Esophagus squamous epithelium (tissue), 5 donors: ENCODE measurements at regions not wholly inside any gene's neighbourhood (a gene's known extent, or its start where the extent isn't known, plus 50 kb on each side); places are given as distances from the start of the nearest gene placed in this dataset.

Source experiments
- DNase-seq: peaks from one replicate; lab custom pipeline; 2025; lab: John Stamatoyannopoulos, UW
- H3K27ac ChIP-seq, 4 donors: fragments of 200-600 bp; sonication (generic); one replicate each; pipeline ENCODE4 v1.5.1; 2016 to 2019; ENCODE audit warnings: mild to moderate bottlenecking in 1 of 4
- H3K27me3 ChIP-seq, 4 donors: fragments of 200-600 bp; sonication (generic); 1 replicate in 3 of 4; 2 replicates in 1 of 4; pipeline versions ENCODE4 v1.5.1 to v1.6.0; 2017 to 2021; ENCODE audit warnings: antibody characterized with exemption in 1 of 4
- H3K36me3 ChIP-seq, 3 donors: fragments of 200-600 bp; sonication (generic); one replicate each; pipeline ENCODE4 v1.5.1; 2016 to 2019
- H3K4me1 ChIP-seq, 3 donors: fragments of 200-600 bp; sonication (generic); one replicate each; pipeline ENCODE4 v1.5.1; 2017 to 2019
- H3K4me3 ChIP-seq, 4 donors: fragments of 200-600 bp; sonication (generic); 1 replicate in 3 of 4; 2 replicates in 1 of 4; pipeline ENCODE4 v1.5.1; 2016 to 2019; ENCODE audit warnings: mild to moderate bottlenecking in 2 of 4, moderate library complexity in 1 of 4
- H3K9me3 ChIP-seq, 3 donors: fragments of 200-600 bp; sonication (generic); one replicate each; pipeline ENCODE4 v1.5.1; 2016 to 2019
- POLR2A ChIP-seq, 4 donors: fragments of 450-650 bp; IDR thresholded peaks; one replicate each; pipeline ENCODE4 v1.6.1; 2017; ENCODE audit warnings: antibody characterized with exemption in 4 of 4, mild to moderate bottlenecking in 4 of 4, moderate library complexity in 3 of 4
- WGBS, 2 donors: methylation state at CpG; one replicate each; pipeline ENCODE4 v1.1.5; 2018; 5-methylcytosine and 5-hydroxymethylcytosine counted together
- intact Hi-C: fragments of 100-400 bp; cut with DNase I; formaldehyde crosslinking; loops from one replicate; pipeline ENCODE4 v1.15.0; 2022
- TF ChIP-seq, protein P1 (sequence below), 6 experiments: fragments of 450-650 bp in 4 of 6; fragments of 200-600 bp in 2 of 6; sonication (generic) in 2 of 6; IDR thresholded peaks; one replicate each; pipeline ENCODE4 v1.5.1; 2016 to 2019; ENCODE audit warnings: antibody characterized with exemption in 6 of 6, mild to moderate bottlenecking in 4 of 6, moderate library complexity in 4 of 6
- donor health status: DM: yes; HTN: yes; CAD: no.

DNA sequence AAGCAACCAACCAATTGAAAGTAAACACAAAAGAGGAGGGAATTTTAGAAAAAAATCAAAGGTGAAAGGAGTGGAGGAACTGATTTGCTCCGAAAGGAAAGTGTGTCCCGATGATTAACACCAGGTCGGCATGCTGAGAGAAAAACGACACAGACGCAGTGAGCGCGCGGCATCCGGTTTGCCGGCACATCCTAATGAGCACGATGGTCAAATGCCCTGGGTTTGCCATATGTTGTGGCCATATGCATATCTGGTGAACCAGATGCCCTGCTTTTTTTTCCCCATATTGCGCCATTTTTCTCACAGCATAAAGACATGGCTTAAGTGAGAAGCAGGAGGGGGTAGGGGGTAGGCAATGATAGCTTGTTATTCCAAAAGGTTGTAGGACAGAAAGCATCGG is 626.7 kb downstream of the BCL11A start:
- H3K27me3 ChIP-seq: peaks cover 0 to 30% (median 0%) of the 10 kb centered on the region in 4 donors
- H3K27ac ChIP-seq: no peak overlapping the region
- H3K4me1 ChIP-seq: no peaks in the 10 kb centered on the region
- intact Hi-C loops: no loop called here
- DNase-seq: no peak
- H3K9me3 ChIP-seq: no peaks in the 10 kb centered on the region
- H3K4me3 ChIP-seq: no peak overlapping the region
- H3K36me3 ChIP-seq: no peaks in the 10 kb centered on the region
- WGBS, 2 donors: 91 to 96% methylated on average over 13 of the region's 13 CpGs
- TF ChIP-seq, protein P1, sequence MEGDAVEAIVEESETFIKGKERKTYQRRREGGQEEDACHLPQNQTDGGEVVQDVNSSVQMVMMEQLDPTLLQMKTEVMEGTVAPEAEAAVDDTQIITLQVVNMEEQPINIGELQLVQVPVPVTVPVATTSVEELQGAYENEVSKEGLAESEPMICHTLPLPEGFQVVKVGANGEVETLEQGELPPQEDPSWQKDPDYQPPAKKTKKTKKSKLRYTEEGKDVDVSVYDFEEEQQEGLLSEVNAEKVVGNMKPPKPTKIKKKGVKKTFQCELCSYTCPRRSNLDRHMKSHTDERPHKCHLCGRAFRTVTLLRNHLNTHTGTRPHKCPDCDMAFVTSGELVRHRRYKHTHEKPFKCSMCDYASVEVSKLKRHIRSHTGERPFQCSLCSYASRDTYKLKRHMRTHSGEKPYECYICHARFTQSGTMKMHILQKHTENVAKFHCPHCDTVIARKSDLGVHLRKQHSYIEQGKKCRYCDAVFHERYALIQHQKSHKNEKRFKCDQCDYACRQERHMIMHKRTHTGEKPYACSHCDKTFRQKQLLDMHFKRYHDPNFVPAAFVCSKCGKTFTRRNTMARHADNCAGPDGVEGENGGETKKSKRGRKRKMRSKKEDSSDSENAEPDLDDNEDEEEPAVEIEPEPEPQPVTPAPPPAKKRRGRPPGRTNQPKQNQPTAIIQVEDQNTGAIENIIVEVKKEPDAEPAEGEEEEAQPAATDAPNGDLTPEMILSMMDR (IDR thresholded peaks at IDR 0.05): no peak
- no peak for TF ChIP-seq POLR2A (IDR thresholded peaks at IDR 0.05)

DNA sequence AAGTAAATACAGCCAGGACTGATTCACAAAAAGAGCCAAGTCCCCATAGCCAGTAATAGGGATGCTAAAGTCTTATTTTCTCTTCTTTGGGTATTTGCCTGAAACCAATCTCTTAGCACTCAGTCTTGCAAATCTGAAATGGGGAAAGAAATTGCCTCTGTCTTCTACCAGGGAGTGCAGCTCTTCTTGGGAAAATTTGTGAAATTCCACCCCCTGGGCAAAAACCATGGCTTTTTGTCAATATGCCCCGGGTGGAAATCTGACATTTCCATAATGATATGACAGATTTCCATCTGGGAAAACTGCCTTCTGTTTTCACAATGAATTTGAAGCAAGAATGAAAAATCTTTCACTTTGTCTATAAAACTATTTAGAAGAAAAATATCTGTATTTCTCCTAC is 628.1 kb downstream of the BCL11A start:
- Histone ChIP-seq H3K4me3 (no peak overlapping the region), H3K36me3 (no peaks in the 10 kb centered on the region), H3K27me3 (peaks cover 0 to 30% (median 0%) of the 10 kb centered on the region in 4 donors), H3K27ac (no peak overlapping the region), H3K9me3 (no peaks in the 10 kb centered on the region), H3K4me1 (no peaks in the 10 kb centered on the region)
- no peak for DNase-seq
- intact Hi-C loops: no loop called here
- WGBS, 2 donors: 31 to 33% methylated on average over 1 of the region's 1 CpG
- TF ChIP-seq POLR2A (IDR thresholded peaks at IDR 0.05): no peak
- TF ChIP-seq, protein P1 (IDR thresholded peaks at IDR 0.05): no peak

GRCh38 chr2:59924346-59924745 is 629.1 kb downstream of the BCL11A start:
- no peak for DNase-seq
- no peaks in the 10 kb centered on the region for H3K9me3 ChIP-seq
- 74 to 88% methylated on average over 1 of the region's 1 CpG for WGBS, 2 donors

GRCh38 chr2:59922450-59922849 is 631.0 kb downstream of the BCL11A start:
- no peak for DNase-seq
- Histone ChIP-seq H3K9me3 (no peaks in the 10 kb centered on the region), H3K27ac (no peak overlapping the region), H3K36me3 (no peaks in the 10 kb centered on the region), H3K4me3 (no peak overlapping the region), H3K4me1 (no peaks in the 10 kb centered on the region), H3K27me3 (peaks cover 0 to 30% (median 0%) of the 10 kb centered on the region in 4 donors)
- intact Hi-C loops: no loop called here
- TF ChIP-seq, protein P1 (IDR thresholded peaks at IDR 0.05): no peak
- no peak for TF ChIP-seq POLR2A (IDR thresholded peaks at IDR 0.05)
- WGBS, 2 donors: 89 to 94% methylated on average over 4 of the region's 4 CpGs

More at GRCh38 chr2:59924346-59924745, 629.1 kb downstream of the BCL11A start:
- H3K4me1 ChIP-seq: no peaks in the 10 kb centered on the region
- H3K27ac ChIP-seq: no peak overlapping the region
- TF ChIP-seq POLR2A (IDR thresholded peaks at IDR 0.05): no peak
- TF ChIP-seq, protein P1 (IDR thresholded peaks at IDR 0.05): no peak
- H3K27me3 ChIP-seq: peaks cover 0 to 30% (median 0%) of the 10 kb centered on the region in 4 donors
- intact Hi-C loops: no loop called here
- no peak overlapping the region for H3K4me3 ChIP-seq
- H3K36me3 ChIP-seq: no peaks in the 10 kb centered on the region

DNA sequence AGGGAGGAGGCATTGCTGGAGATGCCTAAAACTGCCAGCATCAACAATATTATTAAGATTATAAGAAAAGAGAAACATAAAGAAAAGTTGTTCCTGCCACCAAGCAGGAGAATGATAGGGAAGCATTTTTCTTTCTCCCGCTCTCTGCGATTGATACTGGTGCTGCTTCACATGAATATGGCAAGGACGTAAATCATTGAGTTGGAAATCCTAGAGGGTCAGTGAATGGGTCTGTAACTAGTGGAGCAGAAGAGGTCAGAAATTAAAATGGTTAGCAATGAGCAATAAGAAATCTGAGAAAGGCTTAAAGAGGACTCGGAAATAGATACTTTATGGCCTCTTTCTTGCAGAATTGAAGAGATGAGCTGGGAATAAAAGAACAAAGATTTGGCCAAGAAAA is 631.7 kb downstream of the BCL11A start:
- H3K27ac ChIP-seq: no peak overlapping the region
- 89 to 94% methylated on average over 4 of the region's 4 CpGs for WGBS, 2 donors

More for the DNA sequence above, 631.7 kb downstream of the BCL11A start:
- Histone ChIP-seq H3K4me1 (no peaks in the 10 kb centered on the region), H3K4me3 (no peak overlapping the region), H3K27me3 (peaks cover 0 to 27% (median 0%) of the 10 kb centered on the region in 4 donors), H3K9me3 (no peaks in the 10 kb centered on the region), H3K36me3 (no peaks in the 10 kb centered on the region)
- DNase-seq: no peak
- intact Hi-C loops: no loop called here
- TF ChIP-seq POLR2A (IDR thresholded peaks at IDR 0.05): no peak
- TF ChIP-seq, protein P1 (IDR thresholded peaks at IDR 0.05): no peak
